Fibroblast of peridontal ligament (primary cell): ENCODE measurements at regions not wholly inside any gene's neighbourhood (a gene's known extent, or its start where the extent isn't known, plus 50 kb on each side); places are given as distances from the start of the nearest gene placed in this dataset.

Source experiments
- DNase-seq: peaks from one replicate; pipeline ENCODE4 v3.0.0-alpha.2; 2010; ENCODE audit errors: extremely low read depth

GRCh38 chr17:74045608-74046280 lies 157.7 kb upstream of the RPL38 start:
- DNase-seq = no peak

DNA sequence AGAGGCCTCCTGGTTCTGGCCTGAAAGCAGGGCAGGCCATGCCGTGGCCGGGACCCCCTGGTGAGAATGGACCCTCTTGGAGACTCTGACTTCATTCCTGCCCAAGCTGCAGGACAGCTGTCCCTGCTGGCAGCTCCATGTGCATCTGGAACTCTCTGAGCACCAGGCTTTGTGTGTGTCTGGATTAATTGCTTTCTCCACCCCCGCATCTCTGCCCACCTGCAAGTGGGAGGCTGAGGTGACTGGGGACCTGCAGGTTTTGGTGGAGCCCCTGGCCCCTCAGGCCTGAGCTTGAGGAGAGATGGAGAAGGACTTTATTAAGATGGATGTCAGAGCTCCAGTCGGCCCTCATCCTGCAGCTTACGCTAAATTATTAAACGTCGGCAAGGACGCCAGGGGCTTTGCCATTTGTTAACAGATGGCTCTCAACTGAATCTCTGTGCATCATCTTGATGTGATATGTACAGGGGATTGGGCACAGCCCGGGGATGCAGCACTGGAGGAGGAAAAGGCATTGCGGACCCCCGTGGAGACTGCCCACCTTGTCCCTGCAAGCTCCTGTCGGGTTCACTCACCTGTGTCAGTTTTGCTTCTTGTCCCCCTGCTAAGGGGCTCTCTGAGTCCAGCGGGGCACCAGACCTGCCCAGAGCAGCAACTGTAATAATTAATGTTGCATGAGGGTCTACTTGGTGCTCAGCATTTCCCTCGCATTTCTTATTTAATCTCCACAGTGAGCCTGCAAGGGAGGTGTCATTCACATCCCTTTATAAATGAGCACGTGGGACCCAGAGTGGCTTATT lies 154.1 kb upstream of the RPL38 start:
- no peak for DNase-seq

DNA sequence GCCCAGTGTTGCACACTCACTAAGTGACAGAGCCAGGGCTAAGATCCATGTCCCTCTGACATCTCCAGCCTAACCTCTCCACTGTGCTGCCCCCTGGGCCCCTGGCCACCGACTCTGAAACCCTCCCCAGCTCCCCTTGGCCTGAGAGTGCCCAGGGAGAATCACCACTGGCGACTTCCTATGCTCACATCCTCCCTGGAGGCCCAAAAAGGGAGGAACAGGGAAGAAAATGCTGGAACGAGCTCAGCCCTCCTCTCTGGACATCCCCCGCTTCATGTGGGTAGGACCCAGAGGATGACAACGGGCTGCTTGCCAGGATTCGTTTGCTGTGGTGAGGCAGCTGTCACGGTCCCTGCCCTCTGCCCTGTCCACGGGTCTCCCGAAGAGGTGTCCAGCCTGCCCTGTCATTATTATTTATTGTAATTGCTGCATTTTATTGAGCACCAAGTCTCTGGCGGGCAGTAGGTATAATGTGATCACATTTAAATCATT lies 153.5 kb upstream of the RPL38 start:
- DNase-seq = no peak

- no peak for DNase-seq
Observed at GRCh38 chr17:74051348-74051747, 152.1 kb upstream of the RPL38 start.

GRCh38 chr17:74052993-74053711 lies 150.3 kb upstream of the RPL38 start:
- no peak for DNase-seq

- no peak for DNase-seq
Observed at GRCh38 chr17:74053712-74054078, 149.8 kb upstream of the RPL38 start.

GRCh38 chr17:74054249-74054648 lies 149.2 kb upstream of the RPL38 start:
- no peak for DNase-seq

GRCh38 chr17:74055508-74056160 lies 147.8 kb upstream of the RPL38 start:
- DNase-seq = no peak

- no peak for DNase-seq
Observed at GRCh38 chr17:74059479-74060240, 143.8 kb upstream of the RPL38 start.

- DNase-seq = no peak
Observed at GRCh38 chr17:74061758-74062157, 141.7 kb upstream of the RPL38 start.

DNA sequence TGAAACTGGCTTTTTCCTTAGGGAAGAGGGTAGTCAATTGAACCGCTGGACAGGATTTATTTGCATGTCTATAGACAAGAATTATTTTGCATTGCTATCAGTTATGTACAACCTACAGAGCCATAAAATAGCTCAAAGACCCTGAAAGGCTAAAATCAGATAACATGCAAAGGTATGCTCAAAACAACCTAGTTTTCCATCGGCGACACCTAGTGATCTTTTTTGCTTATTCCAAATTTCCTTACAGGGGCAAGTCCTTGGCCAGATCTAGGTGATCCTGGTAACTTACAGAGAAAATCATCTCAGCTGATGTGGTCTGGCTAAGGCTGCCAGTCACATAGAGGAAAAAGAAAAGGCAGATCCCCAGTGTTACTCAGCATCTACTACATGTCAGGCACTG lies 141.2 kb upstream of the RPL38 start:
- no peak for DNase-seq

GRCh38 chr17:74063439-74063838 lies 140.0 kb upstream of the RPL38 start:
- DNase-seq = no peak

GRCh38 chr17:74070374-74070773 lies 133.1 kb upstream of the RPL38 start:
- no peak for DNase-seq

GRCh38 chr17:74070998-74071679 lies 132.3 kb upstream of the RPL38 start:
- no peak for DNase-seq

DNA sequence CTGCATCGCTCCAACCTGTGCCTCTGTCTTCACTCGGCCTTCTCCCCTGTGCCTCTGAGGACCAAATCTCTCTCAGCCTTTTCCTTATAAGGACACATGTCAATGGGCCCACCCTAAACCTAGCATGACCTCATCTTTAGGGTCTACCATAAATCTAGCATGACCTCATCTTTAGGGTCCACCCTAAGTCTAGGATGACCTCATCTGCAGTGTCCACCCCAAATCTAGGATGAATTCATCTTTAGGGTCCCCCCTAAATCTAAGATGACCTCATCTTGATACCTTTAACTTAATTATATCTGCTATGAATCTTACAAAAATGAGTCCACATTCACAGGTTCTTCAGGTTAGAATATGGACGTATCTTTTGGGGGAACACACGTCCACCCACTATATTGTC lies 131.1 kb upstream of the RPL38 start:
- no peak for DNase-seq

DNA sequence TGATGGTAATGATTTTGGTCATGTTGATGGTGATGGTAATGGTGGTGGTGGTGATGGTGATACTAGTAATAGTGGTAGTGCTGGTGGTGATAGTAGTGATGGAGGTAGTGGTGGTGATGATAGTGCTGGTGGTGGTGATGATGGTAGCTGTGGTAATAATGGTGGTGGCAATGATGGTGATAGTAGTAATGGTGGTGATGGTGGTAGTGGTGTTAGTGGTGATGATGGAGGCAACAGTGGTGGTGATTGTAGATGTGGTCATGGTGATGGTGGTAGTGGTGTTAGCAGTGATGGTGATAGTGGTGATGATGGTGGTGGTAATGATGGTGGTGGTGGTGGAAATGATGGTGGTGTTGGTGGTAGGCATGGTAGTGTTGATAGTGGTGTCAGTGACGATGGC lies 127.0 kb upstream of the RPL38 start:
- DNase-seq = no peak

DNA sequence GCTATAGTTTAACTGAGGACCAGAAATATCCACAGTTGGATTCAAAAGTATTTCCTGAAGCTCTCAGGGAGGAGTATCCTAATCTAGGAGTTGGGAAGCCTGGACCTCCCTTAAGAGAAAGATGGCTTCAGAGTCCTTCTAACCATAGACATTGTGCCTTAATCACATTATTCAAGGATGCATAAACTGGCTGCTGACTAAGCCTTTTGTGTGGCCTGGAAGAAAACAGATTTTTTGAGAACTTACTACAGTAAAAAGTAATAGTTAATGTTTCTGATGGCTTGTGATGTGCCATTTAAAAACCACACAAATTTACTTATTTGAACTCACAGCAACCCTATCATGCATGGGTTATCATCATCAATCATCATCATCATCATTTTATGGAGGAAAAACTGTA lies 126.2 kb upstream of the RPL38 start:
- DNase-seq = no peak

DNA sequence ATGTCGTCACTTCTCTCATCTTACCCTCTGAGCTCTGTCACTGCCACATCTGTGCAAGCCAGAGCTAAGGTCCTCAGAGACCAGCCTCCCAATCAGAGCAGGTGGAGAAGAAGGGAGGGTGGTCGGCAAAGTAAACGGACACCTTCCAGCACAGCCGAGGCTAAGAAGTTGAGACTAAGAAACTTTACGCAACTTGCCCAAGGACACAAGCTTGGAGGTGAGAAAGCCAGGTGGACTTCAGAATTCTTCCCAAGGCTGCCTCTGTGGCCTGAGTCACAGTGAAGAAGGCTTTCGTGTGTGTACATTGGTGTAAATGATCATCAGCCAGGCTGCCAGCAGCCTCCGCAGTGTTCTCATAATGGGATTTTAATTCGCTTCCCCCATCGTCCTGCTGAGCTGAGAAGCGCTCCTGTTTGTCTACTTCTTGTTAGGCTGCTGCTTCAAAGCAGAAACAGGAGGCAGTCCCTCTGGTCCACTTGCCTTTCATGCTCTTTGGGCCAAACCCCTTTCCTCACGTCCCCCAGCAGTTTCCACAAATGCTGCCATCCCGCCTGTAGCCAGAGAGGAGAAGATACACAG lies 125.0 kb upstream of the RPL38 start:
- DNase-seq = no peak

- DNase-seq = no peak
Observed at GRCh38 chr17:74079537-74080300, 123.8 kb upstream of the RPL38 start.
